Parathyroid adenoma (tissue), 2 donors: ENCODE measurements at regions not wholly inside any gene's neighbourhood (a gene's known extent, or its start where the extent isn't known, plus 50 kb on each side); places are given as distances from the start of the nearest gene placed in this dataset.

ENCODE experiments used
- H2AFZ ChIP-seq: fragments of 300-600 bp; sonication (generic); one replicate; pipeline ENCODE4 v1.7.0; 2017; ENCODE audit warnings: antibody characterized with exemption, mild to moderate bottlenecking
- H3K27ac ChIP-seq: fragments of 300-600 bp; sonication (generic); one replicate; pipeline ENCODE4 v1.7.0; 2017
- H3K27me3 ChIP-seq: fragments of 300-600 bp; sonication (generic); one replicate; pipeline ENCODE4 v1.7.0; 2017; ENCODE audit warnings: low read length; ENCODE audit not compliant: control insufficient read depth, insufficient read depth
- H3K36me3 ChIP-seq: fragments of 300-600 bp; sonication (generic); one replicate; pipeline ENCODE4 v1.7.0; 2017; ENCODE audit warnings: low read length; ENCODE audit not compliant: control insufficient read depth, insufficient read depth
- H3K4me1 ChIP-seq: fragments of 300-600 bp; sonication (generic); one replicate; pipeline ENCODE4 v1.7.0; 2017; ENCODE audit warnings: control low read depth
- H3K4me2 ChIP-seq: fragments of 300-600 bp; sonication (generic); one replicate; pipeline ENCODE4 v1.7.0; 2017; ENCODE audit warnings: low read length
- H3K4me3 ChIP-seq: fragments of 300-600 bp; sonication (generic); one replicate; pipeline ENCODE4 v1.7.0; 2017; ENCODE audit warnings: low read depth, low read length
- H3K79me2 ChIP-seq: fragments of 300-600 bp; sonication (generic); one replicate; pipeline ENCODE4 v1.7.0; 2017; ENCODE audit warnings: control low read depth
- H3K9ac ChIP-seq: fragments of 300-600 bp; sonication (generic); one replicate; pipeline ENCODE4 v1.7.0; 2017; ENCODE audit warnings: mild to moderate bottlenecking
- H3K9me3 ChIP-seq: fragments of 300-600 bp; sonication (generic); one replicate; pipeline ENCODE4 v1.7.0; 2017; ENCODE audit warnings: low read length; ENCODE audit not compliant: control insufficient read depth
- CTCF ChIP-seq: fragments of 300-600 bp; sonication (generic); IDR thresholded peaks from one replicate; pipeline ENCODE4 v1.7.0; 2017; ENCODE audit warnings: antibody characterized with exemption, mild to moderate bottlenecking
- donor health status: primary hyperparathyroidism.

DNA sequence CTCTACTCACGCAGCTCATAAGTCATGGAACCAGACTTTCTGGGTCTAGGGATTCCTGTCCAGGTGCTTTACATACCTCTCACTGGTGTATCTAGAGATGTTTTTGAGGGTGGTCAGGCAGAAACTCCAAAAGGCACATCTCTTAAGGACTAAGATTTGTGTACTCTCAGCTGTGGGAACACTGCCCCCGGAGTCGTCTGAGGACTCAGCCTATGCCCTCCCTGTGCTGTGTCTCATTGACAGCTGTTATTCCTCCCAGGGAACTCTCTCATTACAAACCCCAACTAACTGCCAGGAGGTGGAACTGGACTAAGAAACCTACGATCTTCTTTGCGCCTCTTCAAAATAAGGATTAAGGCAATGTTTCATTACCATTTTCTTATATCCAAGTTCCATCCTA is 293.9 kb upstream of the DLGAP1 start:
- Histone ChIP-seq H3K27me3 (no peaks in the 10 kb centered on the region), H2AFZ (no peak overlapping the region), H3K27ac (no peak overlapping the region), H3K4me3 (no peak overlapping the region), H3K36me3 (no peaks in the 10 kb centered on the region), H3K9ac (no peak overlapping the region), H3K9me3 (no peaks in the 10 kb centered on the region), H3K4me2 (no peak overlapping the region), H3K79me2 (no peaks in the 10 kb centered on the region), H3K4me1 (no peaks in the 10 kb centered on the region)
- no peak for TF ChIP-seq CTCF

DNA sequence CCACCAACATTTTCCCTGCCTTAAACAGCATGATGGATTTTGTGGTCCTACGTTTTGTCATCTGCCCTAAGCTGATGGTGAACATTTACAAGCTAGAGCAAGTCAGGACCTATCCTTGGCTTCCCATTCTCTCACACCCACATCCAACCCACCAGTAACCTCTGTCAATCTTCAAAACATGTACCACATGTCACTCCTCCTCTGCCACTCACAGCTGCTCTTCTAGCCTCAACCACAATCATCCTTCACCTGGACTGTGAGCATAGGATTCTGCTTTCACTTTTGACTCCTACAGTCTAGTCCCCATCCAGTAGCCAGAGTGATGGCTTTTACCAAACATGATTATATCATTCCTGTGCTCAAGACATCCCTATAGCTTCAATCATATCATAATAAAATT is 279.8 kb upstream of the DLGAP1 start:
- no peaks in the 10 kb centered on the region for H3K36me3 ChIP-seq
- no peak overlapping the region for H3K9ac ChIP-seq
- H3K4me3 ChIP-seq, result no peak overlapping the region
- H3K79me2 ChIP-seq, result no peaks in the 10 kb centered on the region
- H3K9me3 ChIP-seq, result no peaks in the 10 kb centered on the region
- no peak overlapping the region for H2AFZ ChIP-seq
- no peak overlapping the region for H3K4me2 ChIP-seq
- H3K27me3 ChIP-seq, result no peaks in the 10 kb centered on the region
- no peak overlapping the region for H3K27ac ChIP-seq
- no peaks in the 10 kb centered on the region for H3K4me1 ChIP-seq
- TF ChIP-seq CTCF, result no peak

- H3K27ac ChIP-seq, result no peak overlapping the region
- no peak overlapping the region for H3K4me3 ChIP-seq
- no peak for TF ChIP-seq CTCF
- H3K27me3 ChIP-seq, result no peaks in the 10 kb centered on the region
- no peaks in the 10 kb centered on the region for H3K9me3 ChIP-seq
- no peaks in the 10 kb centered on the region for H3K36me3 ChIP-seq
- H3K79me2 ChIP-seq, result no peaks in the 10 kb centered on the region
- H3K4me1 ChIP-seq, result no peaks in the 10 kb centered on the region
- H2AFZ ChIP-seq, result no peak overlapping the region
- no peak overlapping the region for H3K4me2 ChIP-seq
- no peak overlapping the region for H3K9ac ChIP-seq
These were observed 278.9 kb upstream of the DLGAP1 start for GRCh38 chr18:4734021-4734420.

DNA sequence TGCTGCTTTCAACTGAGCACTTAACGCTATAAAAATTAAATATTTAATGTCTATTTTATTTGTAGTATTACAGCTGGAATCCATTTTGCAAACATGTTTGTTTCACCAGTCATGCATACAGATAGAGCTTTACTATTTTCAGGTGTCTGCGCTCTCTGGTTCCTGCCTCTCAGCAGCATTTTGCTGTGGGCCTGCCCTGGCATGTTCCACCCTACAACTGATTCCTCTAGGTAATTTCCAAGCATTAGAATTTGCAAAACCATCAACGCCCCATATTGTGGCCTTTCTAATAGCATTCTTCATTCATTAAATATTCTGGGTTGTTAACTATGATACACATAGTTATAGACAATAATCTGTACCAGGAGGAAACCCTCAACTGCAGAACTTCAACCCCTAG is 266.4 kb upstream of the DLGAP1 start:
- H3K27me3 ChIP-seq, result no peaks in the 10 kb centered on the region
- no peak overlapping the region for H3K4me3 ChIP-seq
- no peak for TF ChIP-seq CTCF
- no peaks in the 10 kb centered on the region for H3K4me1 ChIP-seq
- H3K4me2 ChIP-seq, result no peak overlapping the region
- H3K79me2 ChIP-seq, result no peaks in the 10 kb centered on the region
- no peak overlapping the region for H3K27ac ChIP-seq
- H3K36me3 ChIP-seq, result no peaks in the 10 kb centered on the region
- H3K9me3 ChIP-seq, result no peaks in the 10 kb centered on the region
- H2AFZ ChIP-seq, result no peak overlapping the region
- H3K9ac ChIP-seq, result no peak overlapping the region

- Histone ChIP-seq H3K4me1 (no peaks in the 10 kb centered on the region), H3K79me2 (no peaks in the 10 kb centered on the region), H3K27ac (no peak overlapping the region), H3K9ac (no peak overlapping the region), H2AFZ (no peak overlapping the region), H3K36me3 (no peaks in the 10 kb centered on the region), H3K27me3 (no peaks in the 10 kb centered on the region), H3K4me2 (no peak overlapping the region), H3K4me3 (no peak overlapping the region), H3K9me3 (no peaks in the 10 kb centered on the region)
- no peak for TF ChIP-seq CTCF
These were observed 265.4 kb upstream of the DLGAP1 start for GRCh38 chr18:4720518-4720917.
